ENCODE measurements at regions not wholly inside any gene's neighbourhood (a gene's known extent, or its start where the extent isn't known, plus 50 kb on each side); places are given as distances from the start of the nearest gene placed in this dataset.

- TF ChIP-seq, protein P1, sequence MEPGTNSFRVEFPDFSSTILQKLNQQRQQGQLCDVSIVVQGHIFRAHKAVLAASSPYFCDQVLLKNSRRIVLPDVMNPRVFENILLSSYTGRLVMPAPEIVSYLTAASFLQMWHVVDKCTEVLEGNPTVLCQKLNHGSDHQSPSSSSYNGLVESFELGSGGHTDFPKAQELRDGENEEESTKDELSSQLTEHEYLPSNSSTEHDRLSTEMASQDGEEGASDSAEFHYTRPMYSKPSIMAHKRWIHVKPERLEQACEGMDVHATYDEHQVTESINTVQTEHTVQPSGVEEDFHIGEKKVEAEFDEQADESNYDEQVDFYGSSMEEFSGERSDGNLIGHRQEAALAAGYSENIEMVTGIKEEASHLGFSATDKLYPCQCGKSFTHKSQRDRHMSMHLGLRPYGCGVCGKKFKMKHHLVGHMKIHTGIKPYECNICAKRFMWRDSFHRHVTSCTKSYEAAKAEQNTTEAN (CRISPR knock-in tag; IDR thresholded peaks at IDR 0.05), result no peak
- TF ChIP-seq AFF4 (CRISPR knock-in tag; IDR thresholded peaks at IDR 0.05; ENCODE audit: borderline replicate concordance) (no peak), NFATC4 (CRISPR knock-in tag; IDR thresholded peaks at IDR 0.05) (no peak), ZNF232 (CRISPR knock-in tag; IDR thresholded peaks at IDR 0.05) (no peak), SP1 (CRISPR knock-in tag; conservative IDR thresholded peaks at IDR 0.05) (no peak)
These were observed 190.2 kb upstream of the TNRC6C start for GRCh38 chr17:77768248-77768852.

Data from WTC11 (cell line).